Parathyroid adenoma (tissue), 2 donors: ENCODE measurements at regions not wholly inside any gene's neighbourhood (a gene's known extent, or its start where the extent isn't known, plus 50 kb on each side); places are given as distances from the start of the nearest gene placed in this dataset.

ENCODE experiments used
- H2AFZ ChIP-seq: fragments of 300-600 bp; sonication (generic); one replicate; pipeline ENCODE4 v1.7.0; 2017; ENCODE audit warnings: antibody characterized with exemption, mild to moderate bottlenecking
- H3K27ac ChIP-seq: fragments of 300-600 bp; sonication (generic); one replicate; pipeline ENCODE4 v1.7.0; 2017
- H3K27me3 ChIP-seq: fragments of 300-600 bp; sonication (generic); one replicate; pipeline ENCODE4 v1.7.0; 2017; ENCODE audit warnings: low read length; ENCODE audit not compliant: control insufficient read depth, insufficient read depth
- H3K36me3 ChIP-seq: fragments of 300-600 bp; sonication (generic); one replicate; pipeline ENCODE4 v1.7.0; 2017; ENCODE audit warnings: low read length; ENCODE audit not compliant: control insufficient read depth, insufficient read depth
- H3K4me1 ChIP-seq: fragments of 300-600 bp; sonication (generic); one replicate; pipeline ENCODE4 v1.7.0; 2017; ENCODE audit warnings: control low read depth
- H3K4me2 ChIP-seq: fragments of 300-600 bp; sonication (generic); one replicate; pipeline ENCODE4 v1.7.0; 2017; ENCODE audit warnings: low read length
- H3K4me3 ChIP-seq: fragments of 300-600 bp; sonication (generic); one replicate; pipeline ENCODE4 v1.7.0; 2017; ENCODE audit warnings: low read depth, low read length
- H3K79me2 ChIP-seq: fragments of 300-600 bp; sonication (generic); one replicate; pipeline ENCODE4 v1.7.0; 2017; ENCODE audit warnings: control low read depth
- H3K9ac ChIP-seq: fragments of 300-600 bp; sonication (generic); one replicate; pipeline ENCODE4 v1.7.0; 2017; ENCODE audit warnings: mild to moderate bottlenecking
- H3K9me3 ChIP-seq: fragments of 300-600 bp; sonication (generic); one replicate; pipeline ENCODE4 v1.7.0; 2017; ENCODE audit warnings: low read length; ENCODE audit not compliant: control insufficient read depth
- TF ChIP-seq, protein P1 (sequence below): fragments of 300-600 bp; sonication (generic); IDR thresholded peaks from one replicate; pipeline ENCODE4 v1.7.0; 2017; ENCODE audit warnings: antibody characterized with exemption, mild to moderate bottlenecking
- donor health status: primary hyperparathyroidism.

GRCh38 chr3:18024715-18025114 is 282.3 kb upstream of the TBC1D5 start:
- H3K9me3 ChIP-seq, result no peaks in the 10 kb centered on the region
- no peak overlapping the region for H3K27ac ChIP-seq
- H3K79me2 ChIP-seq, result no peaks in the 10 kb centered on the region

DNA sequence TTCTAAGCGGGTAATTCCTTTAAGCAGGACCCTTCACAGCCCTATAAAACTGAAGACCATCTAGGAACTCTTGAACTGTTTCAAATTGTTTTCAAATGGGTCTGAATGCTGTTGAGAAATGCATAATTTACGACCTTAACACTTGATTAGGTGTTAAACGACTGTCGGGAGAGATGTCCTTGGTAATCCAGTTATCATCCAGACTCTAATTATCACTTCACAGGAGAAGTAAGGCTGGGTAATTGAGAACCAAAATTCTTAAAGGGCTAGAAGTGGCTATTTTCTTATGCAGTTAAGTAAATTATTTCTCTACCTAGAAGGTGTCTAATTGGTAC is 276.7 kb upstream of the TBC1D5 start:
- H3K36me3 ChIP-seq, result no peaks in the 10 kb centered on the region
- H3K79me2 ChIP-seq, result no peaks in the 10 kb centered on the region
- no peaks in the 10 kb centered on the region for H3K4me1 ChIP-seq
- H3K9me3 ChIP-seq, result no peaks in the 10 kb centered on the region
- H2AFZ ChIP-seq, result no peak overlapping the region
- no peak overlapping the region for H3K4me3 ChIP-seq
- no peak overlapping the region for H3K27ac ChIP-seq
- no peak overlapping the region for H3K4me2 ChIP-seq
- no peak overlapping the region for H3K9ac ChIP-seq
- TF ChIP-seq, protein P1, sequence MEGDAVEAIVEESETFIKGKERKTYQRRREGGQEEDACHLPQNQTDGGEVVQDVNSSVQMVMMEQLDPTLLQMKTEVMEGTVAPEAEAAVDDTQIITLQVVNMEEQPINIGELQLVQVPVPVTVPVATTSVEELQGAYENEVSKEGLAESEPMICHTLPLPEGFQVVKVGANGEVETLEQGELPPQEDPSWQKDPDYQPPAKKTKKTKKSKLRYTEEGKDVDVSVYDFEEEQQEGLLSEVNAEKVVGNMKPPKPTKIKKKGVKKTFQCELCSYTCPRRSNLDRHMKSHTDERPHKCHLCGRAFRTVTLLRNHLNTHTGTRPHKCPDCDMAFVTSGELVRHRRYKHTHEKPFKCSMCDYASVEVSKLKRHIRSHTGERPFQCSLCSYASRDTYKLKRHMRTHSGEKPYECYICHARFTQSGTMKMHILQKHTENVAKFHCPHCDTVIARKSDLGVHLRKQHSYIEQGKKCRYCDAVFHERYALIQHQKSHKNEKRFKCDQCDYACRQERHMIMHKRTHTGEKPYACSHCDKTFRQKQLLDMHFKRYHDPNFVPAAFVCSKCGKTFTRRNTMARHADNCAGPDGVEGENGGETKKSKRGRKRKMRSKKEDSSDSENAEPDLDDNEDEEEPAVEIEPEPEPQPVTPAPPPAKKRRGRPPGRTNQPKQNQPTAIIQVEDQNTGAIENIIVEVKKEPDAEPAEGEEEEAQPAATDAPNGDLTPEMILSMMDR, result no peak
- no peaks in the 10 kb centered on the region for H3K27me3 ChIP-seq

More at GRCh38 chr3:18024715-18025114, 282.3 kb upstream of the TBC1D5 start:
- no peaks in the 10 kb centered on the region for H3K36me3 ChIP-seq
- H3K4me2 ChIP-seq, result no peak overlapping the region
- no peak overlapping the region for H3K4me3 ChIP-seq
- no peak overlapping the region for H3K9ac ChIP-seq
- TF ChIP-seq, protein P1, result no peak
- no peaks in the 10 kb centered on the region for H3K27me3 ChIP-seq
- H3K4me1 ChIP-seq, result no peaks in the 10 kb centered on the region
- H2AFZ ChIP-seq, result no peak overlapping the region

DNA sequence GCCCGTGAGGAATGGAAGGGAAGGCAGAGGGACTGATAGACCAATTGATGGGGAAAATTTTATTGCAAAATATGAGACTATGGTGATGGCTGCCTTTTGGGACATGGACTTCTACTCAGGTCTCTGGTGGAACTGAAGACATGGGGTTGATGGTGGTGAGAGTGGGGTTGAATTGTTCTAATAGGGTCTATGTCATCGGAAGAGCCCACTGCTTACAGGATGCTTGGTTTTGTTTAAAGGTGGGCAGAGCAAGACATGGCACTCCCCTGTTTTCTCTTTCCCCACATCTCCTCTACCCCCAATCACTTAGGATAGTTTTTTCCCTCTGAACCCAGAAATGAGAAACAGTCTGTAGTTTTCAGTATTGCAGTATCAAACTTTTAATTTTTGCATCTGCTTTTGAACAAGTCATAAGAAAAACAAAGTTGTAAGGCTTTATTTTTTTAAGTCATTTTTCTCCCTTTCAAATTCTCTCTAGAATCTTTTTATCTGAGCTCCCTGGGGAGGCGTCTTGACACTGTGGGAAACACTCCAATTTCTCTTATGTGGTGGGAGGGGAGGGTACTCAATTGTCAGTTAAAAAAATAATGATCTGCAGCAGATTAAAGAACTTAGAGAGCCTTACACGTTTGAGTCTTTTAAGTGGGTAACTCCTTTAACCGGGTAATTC is 276.2 kb upstream of the TBC1D5 start:
- TF ChIP-seq, protein P1, result no peak
- H3K79me2 ChIP-seq, result no peaks in the 10 kb centered on the region
- no peaks in the 10 kb centered on the region for H3K27me3 ChIP-seq
- no peaks in the 10 kb centered on the region for H3K36me3 ChIP-seq
- H3K4me3 ChIP-seq, result no peak overlapping the region
- no peak overlapping the region for H2AFZ ChIP-seq
- no peak overlapping the region for H3K27ac ChIP-seq
- no peak overlapping the region for H3K4me2 ChIP-seq
- no peaks in the 10 kb centered on the region for H3K9me3 ChIP-seq
- H3K9ac ChIP-seq, result no peak overlapping the region
- H3K4me1 ChIP-seq, result no peaks in the 10 kb centered on the region

DNA sequence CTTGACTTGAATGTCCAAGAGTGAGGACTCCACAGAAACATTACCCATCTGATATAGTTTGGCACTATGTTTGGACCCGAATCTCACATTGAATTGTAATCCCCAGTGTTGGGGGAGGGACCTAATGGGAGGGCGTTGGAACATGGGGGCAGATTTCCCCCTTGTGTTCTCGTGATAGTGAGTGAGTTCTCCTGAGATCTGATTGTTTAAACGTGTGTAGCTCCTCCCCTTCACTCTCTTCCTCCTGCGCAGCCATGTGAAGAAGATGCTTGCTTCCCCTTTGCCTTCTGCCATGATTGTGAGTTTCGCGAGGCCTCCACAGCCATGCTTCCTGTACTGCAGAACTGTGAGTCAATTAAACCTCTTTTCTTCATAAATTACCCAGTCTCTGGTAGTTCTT is 273.9 kb upstream of the TBC1D5 start:
- Histone ChIP-seq H3K9ac (no peak overlapping the region), H3K27ac (no peak overlapping the region), H3K79me2 (no peaks in the 10 kb centered on the region), H3K9me3 (no peaks in the 10 kb centered on the region), H2AFZ (no peak overlapping the region), H3K27me3 (no peaks in the 10 kb centered on the region), H3K4me1 (no peaks in the 10 kb centered on the region), H3K4me2 (no peak overlapping the region), H3K4me3 (no peak overlapping the region), H3K36me3 (no peaks in the 10 kb centered on the region)
- TF ChIP-seq, protein P1, result no peak

DNA sequence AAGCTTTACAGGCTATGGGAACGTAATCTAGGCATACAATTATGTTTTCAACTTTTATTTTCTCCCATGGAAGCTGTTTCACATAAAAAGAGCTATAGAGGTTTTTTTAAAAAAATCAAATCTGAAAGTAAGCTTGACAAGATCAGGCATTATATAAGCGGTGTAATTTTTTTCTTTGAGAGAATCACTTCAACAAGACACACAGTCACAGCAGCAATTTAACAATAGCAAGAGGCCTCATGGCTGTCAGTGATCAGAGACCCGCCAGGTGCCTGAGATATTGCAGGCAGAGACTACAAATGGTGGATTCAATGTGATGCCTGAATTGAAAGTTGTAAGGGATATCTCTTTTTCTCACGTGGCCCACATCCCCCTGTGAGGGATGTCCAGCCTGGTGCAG is 270.5 kb upstream of the TBC1D5 start:
- H3K4me1 ChIP-seq, result no peaks in the 10 kb centered on the region
- H3K4me3 ChIP-seq, result no peak overlapping the region
- H3K4me2 ChIP-seq, result no peak overlapping the region
- no peaks in the 10 kb centered on the region for H3K9me3 ChIP-seq
- H3K9ac ChIP-seq, result no peak overlapping the region
- H3K36me3 ChIP-seq, result no peaks in the 10 kb centered on the region
- no peaks in the 10 kb centered on the region for H3K79me2 ChIP-seq
- TF ChIP-seq, protein P1, result no peak
- H2AFZ ChIP-seq, result no peak overlapping the region
- no peak overlapping the region for H3K27ac ChIP-seq
- no peaks in the 10 kb centered on the region for H3K27me3 ChIP-seq
